ENCODE measurements at regions not wholly inside any gene's neighbourhood (a gene's known extent, or its start where the extent isn't known, plus 50 kb on each side); places are given as distances from the start of the nearest gene placed in this dataset.

DNA sequence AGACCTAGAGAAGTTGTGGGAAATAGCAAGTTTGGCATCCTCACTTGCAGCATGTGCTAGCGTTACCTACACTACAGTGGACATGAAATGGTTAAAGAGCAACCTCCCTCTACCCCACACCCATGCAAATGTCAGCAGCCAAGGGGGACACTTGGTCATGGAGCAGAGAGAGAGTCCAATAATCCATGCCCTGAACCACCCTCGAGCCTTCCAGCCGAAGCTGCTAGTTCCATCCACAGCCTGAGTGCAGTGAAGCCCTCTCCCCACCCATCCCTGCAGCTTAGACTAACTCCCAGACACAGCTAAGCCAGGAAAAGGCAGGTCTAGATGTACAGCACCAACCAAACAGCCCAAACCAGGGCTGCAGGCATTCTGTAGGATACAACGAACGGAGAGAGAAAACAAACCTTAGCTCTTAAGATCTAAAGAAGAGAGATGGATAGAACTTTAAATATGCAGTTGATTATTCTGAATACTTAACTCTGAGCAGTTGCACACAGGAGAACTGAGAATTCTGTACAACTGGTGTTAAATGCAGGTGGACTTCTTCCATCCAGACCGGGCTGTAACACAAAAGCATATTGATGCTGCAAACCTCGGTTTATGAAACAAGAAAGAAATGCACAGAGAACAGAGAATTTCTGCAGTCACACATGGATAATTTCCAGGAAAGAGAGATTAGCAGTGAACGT is 93.8 kb downstream of the SALL1 start:
- ChIA-PET CTCF (no interaction called here), POLR2A (no interaction called here)
- H3K4me1 Mint-ChIP-seq = peaks cover 12% of the 10 kb centered on the region
- no peaks in the 10 kb centered on the region for H3K36me3 Mint-ChIP-seq
- no peak overlapping the region for H3K4me3 Mint-ChIP-seq
- no peak for DNase-seq (ENCODE audit: low spot score)
- no peak overlapping the region for H3K27ac Mint-ChIP-seq
- ATAC-seq = no peak
- TF ChIP-seq RORB (CRISPR knock-in tag; IDR thresholded peaks at IDR 0.05) = no peak
- no peak for TF ChIP-seq MXD4 (CRISPR knock-in tag; IDR thresholded peaks at IDR 0.05; ENCODE audit: borderline replicate concordance)
- TF ChIP-seq, protein P1, sequence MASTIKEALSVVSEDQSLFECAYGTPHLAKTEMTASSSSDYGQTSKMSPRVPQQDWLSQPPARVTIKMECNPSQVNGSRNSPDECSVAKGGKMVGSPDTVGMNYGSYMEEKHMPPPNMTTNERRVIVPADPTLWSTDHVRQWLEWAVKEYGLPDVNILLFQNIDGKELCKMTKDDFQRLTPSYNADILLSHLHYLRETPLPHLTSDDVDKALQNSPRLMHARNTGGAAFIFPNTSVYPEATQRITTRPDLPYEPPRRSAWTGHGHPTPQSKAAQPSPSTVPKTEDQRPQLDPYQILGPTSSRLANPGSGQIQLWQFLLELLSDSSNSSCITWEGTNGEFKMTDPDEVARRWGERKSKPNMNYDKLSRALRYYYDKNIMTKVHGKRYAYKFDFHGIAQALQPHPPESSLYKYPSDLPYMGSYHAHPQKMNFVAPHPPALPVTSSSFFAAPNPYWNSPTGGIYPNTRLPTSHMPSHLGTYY (CRISPR knock-in tag; IDR thresholded peaks at IDR 0.05) = no peak
- no peak for TF ChIP-seq GRHL2 (CRISPR knock-in tag; IDR thresholded peaks at IDR 0.05; ENCODE audit: insufficient replicate concordance, severe bottlenecking)
- TF ChIP-seq ZSCAN18 (CRISPR knock-in tag; IDR thresholded peaks at IDR 0.05) = no peak
- TF ChIP-seq, protein P2, sequence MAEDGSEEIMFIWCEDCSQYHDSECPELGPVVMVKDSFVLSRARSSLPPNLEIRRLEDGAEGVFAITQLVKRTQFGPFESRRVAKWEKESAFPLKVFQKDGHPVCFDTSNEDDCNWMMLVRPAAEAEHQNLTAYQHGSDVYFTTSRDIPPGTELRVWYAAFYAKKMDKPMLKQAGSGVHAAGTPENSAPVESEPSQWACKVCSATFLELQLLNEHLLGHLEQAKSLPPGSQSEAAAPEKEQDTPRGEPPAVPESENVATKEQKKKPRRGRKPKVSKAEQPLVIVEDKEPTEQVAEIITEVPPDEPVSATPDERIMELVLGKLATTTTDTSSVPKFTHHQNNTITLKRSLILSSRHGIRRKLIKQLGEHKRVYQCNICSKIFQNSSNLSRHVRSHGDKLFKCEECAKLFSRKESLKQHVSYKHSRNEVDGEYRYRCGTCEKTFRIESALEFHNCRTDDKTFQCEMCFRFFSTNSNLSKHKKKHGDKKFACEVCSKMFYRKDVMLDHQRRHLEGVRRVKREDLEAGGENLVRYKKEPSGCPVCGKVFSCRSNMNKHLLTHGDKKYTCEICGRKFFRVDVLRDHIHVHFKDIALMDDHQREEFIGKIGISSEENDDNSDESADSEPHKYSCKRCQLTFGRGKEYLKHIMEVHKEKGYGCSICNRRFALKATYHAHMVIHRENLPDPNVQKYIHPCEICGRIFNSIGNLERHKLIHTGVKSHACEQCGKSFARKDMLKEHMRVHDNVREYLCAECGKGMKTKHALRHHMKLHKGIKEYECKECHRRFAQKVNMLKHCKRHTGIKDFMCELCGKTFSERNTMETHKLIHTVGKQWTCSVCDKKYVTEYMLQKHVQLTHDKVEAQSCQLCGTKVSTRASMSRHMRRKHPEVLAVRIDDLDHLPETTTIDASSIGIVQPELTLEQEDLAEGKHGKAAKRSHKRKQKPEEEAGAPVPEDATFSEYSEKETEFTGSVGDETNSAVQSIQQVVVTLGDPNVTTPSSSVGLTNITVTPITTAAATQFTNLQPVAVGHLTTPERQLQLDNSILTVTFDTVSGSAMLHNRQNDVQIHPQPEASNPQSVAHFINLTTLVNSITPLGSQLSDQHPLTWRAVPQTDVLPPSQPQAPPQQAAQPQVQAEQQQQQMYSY (CRISPR knock-in tag; IDR thresholded peaks at IDR 0.05) = no peak
- no peak for TF ChIP-seq ZNF317 (CRISPR knock-in tag; IDR thresholded peaks at IDR 0.05; ENCODE audit: borderline replicate concordance, low read depth)
- TF ChIP-seq, protein P3, sequence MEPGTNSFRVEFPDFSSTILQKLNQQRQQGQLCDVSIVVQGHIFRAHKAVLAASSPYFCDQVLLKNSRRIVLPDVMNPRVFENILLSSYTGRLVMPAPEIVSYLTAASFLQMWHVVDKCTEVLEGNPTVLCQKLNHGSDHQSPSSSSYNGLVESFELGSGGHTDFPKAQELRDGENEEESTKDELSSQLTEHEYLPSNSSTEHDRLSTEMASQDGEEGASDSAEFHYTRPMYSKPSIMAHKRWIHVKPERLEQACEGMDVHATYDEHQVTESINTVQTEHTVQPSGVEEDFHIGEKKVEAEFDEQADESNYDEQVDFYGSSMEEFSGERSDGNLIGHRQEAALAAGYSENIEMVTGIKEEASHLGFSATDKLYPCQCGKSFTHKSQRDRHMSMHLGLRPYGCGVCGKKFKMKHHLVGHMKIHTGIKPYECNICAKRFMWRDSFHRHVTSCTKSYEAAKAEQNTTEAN (CRISPR knock-in tag; IDR thresholded peaks at IDR 0.05) = no peak
- TF ChIP-seq, protein P4, sequence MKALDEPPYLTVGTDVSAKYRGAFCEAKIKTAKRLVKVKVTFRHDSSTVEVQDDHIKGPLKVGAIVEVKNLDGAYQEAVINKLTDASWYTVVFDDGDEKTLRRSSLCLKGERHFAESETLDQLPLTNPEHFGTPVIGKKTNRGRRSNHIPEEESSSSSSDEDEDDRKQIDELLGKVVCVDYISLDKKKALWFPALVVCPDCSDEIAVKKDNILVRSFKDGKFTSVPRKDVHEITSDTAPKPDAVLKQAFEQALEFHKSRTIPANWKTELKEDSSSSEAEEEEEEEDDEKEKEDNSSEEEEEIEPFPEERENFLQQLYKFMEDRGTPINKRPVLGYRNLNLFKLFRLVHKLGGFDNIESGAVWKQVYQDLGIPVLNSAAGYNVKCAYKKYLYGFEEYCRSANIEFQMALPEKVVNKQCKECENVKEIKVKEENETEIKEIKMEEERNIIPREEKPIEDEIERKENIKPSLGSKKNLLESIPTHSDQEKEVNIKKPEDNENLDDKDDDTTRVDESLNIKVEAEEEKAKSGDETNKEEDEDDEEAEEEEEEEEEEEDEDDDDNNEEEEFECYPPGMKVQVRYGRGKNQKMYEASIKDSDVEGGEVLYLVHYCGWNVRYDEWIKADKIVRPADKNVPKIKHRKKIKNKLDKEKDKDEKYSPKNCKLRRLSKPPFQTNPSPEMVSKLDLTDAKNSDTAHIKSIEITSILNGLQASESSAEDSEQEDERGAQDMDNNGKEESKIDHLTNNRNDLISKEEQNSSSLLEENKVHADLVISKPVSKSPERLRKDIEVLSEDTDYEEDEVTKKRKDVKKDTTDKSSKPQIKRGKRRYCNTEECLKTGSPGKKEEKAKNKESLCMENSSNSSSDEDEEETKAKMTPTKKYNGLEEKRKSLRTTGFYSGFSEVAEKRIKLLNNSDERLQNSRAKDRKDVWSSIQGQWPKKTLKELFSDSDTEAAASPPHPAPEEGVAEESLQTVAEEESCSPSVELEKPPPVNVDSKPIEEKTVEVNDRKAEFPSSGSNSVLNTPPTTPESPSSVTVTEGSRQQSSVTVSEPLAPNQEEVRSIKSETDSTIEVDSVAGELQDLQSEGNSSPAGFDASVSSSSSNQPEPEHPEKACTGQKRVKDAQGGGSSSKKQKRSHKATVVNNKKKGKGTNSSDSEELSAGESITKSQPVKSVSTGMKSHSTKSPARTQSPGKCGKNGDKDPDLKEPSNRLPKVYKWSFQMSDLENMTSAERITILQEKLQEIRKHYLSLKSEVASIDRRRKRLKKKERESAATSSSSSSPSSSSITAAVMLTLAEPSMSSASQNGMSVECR (CRISPR knock-in tag; IDR thresholded peaks at IDR 0.05; ENCODE audit: borderline replicate concordance) = no peak
- TF ChIP-seq, protein P5, sequence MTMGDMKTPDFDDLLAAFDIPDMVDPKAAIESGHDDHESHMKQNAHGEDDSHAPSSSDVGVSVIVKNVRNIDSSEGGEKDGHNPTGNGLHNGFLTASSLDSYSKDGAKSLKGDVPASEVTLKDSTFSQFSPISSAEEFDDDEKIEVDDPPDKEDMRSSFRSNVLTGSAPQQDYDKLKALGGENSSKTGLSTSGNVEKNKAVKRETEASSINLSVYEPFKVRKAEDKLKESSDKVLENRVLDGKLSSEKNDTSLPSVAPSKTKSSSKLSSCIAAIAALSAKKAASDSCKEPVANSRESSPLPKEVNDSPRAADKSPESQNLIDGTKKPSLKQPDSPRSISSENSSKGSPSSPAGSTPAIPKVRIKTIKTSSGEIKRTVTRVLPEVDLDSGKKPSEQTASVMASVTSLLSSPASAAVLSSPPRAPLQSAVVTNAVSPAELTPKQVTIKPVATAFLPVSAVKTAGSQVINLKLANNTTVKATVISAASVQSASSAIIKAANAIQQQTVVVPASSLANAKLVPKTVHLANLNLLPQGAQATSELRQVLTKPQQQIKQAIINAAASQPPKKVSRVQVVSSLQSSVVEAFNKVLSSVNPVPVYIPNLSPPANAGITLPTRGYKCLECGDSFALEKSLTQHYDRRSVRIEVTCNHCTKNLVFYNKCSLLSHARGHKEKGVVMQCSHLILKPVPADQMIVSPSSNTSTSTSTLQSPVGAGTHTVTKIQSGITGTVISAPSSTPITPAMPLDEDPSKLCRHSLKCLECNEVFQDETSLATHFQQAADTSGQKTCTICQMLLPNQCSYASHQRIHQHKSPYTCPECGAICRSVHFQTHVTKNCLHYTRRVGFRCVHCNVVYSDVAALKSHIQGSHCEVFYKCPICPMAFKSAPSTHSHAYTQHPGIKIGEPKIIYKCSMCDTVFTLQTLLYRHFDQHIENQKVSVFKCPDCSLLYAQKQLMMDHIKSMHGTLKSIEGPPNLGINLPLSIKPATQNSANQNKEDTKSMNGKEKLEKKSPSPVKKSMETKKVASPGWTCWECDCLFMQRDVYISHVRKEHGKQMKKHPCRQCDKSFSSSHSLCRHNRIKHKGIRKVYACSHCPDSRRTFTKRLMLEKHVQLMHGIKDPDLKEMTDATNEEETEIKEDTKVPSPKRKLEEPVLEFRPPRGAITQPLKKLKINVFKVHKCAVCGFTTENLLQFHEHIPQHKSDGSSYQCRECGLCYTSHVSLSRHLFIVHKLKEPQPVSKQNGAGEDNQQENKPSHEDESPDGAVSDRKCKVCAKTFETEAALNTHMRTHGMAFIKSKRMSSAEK (CRISPR knock-in tag; IDR thresholded peaks at IDR 0.05; ENCODE audit: borderline replicate concordance) = no peak
- TF ChIP-seq ZNF121 (CRISPR knock-in tag; IDR thresholded peaks at IDR 0.05) = no peak
- no peak for TF ChIP-seq ZNF219 (CRISPR knock-in tag; IDR thresholded peaks at IDR 0.05; ENCODE audit: borderline replicate concordance)
- TF ChIP-seq, protein P6, sequence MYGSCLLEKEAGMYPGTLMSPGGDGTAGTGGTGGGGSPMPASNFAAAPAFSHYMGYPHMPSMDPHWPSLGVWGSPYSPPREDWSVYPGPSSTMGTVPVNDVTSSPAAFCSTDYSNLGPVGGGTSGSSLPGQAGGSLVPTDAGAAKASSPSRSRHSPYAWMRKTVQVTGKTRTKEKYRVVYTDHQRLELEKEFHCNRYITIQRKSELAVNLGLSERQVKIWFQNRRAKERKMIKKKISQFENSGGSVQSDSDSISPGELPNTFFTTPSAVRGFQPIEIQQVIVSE (CRISPR knock-in tag; IDR thresholded peaks at IDR 0.05; ENCODE audit: borderline replicate concordance) = no peak
- TF ChIP-seq FOXK1 (CRISPR knock-in tag; IDR thresholded peaks at IDR 0.05) = no peak
- H3K27me3 Mint-ChIP-seq (ENCODE audit: low read depth) = peaks cover 4% of the 10 kb centered on the region; the same call in 1 of the 2 replicates
- H3K9me3 Mint-ChIP-seq = peaks cover 3% of the 10 kb centered on the region; the same call in 1 of the 2 replicates

Measured in WTC11 (cell line).